ENCODE measurements at regions not wholly inside any gene's neighbourhood (a gene's known extent, or its start where the extent isn't known, plus 50 kb on each side); places are given as distances from the start of the nearest gene placed in this dataset.

DNA sequence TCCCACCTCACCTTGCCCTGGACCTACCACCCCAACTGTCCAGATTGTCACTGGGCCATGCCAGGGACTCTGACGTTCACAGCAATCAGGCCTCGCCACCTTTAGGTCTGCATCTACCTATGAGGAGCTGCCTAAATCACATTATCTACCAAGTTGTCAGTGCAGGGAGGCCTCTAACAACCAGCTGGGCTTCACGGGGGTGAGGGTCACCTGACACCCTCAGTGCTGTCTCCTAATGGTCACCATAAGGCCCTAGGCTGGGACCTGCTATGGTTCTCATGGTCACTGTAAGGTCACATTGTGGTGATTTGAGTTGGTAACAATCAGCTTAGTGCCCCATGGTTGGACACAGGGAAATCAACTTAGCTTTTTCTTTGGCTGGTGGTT lies 119.2 kb upstream of the CXCL14 start:
- TF ChIP-seq, protein P1, sequence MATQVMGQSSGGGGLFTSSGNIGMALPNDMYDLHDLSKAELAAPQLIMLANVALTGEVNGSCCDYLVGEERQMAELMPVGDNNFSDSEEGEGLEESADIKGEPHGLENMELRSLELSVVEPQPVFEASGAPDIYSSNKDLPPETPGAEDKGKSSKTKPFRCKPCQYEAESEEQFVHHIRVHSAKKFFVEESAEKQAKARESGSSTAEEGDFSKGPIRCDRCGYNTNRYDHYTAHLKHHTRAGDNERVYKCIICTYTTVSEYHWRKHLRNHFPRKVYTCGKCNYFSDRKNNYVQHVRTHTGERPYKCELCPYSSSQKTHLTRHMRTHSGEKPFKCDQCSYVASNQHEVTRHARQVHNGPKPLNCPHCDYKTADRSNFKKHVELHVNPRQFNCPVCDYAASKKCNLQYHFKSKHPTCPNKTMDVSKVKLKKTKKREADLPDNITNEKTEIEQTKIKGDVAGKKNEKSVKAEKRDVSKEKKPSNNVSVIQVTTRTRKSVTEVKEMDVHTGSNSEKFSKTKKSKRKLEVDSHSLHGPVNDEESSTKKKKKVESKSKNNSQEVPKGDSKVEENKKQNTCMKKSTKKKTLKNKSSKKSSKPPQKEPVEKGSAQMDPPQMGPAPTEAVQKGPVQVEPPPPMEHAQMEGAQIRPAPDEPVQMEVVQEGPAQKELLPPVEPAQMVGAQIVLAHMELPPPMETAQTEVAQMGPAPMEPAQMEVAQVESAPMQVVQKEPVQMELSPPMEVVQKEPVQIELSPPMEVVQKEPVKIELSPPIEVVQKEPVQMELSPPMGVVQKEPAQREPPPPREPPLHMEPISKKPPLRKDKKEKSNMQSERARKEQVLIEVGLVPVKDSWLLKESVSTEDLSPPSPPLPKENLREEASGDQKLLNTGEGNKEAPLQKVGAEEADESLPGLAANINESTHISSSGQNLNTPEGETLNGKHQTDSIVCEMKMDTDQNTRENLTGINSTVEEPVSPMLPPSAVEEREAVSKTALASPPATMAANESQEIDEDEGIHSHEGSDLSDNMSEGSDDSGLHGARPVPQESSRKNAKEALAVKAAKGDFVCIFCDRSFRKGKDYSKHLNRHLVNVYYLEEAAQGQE (IDR thresholded peaks at IDR 0.05; ENCODE audit: borderline replicate concordance), result no peak
- TF ChIP-seq, protein P2, sequence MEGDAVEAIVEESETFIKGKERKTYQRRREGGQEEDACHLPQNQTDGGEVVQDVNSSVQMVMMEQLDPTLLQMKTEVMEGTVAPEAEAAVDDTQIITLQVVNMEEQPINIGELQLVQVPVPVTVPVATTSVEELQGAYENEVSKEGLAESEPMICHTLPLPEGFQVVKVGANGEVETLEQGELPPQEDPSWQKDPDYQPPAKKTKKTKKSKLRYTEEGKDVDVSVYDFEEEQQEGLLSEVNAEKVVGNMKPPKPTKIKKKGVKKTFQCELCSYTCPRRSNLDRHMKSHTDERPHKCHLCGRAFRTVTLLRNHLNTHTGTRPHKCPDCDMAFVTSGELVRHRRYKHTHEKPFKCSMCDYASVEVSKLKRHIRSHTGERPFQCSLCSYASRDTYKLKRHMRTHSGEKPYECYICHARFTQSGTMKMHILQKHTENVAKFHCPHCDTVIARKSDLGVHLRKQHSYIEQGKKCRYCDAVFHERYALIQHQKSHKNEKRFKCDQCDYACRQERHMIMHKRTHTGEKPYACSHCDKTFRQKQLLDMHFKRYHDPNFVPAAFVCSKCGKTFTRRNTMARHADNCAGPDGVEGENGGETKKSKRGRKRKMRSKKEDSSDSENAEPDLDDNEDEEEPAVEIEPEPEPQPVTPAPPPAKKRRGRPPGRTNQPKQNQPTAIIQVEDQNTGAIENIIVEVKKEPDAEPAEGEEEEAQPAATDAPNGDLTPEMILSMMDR (IDR thresholded peaks at IDR 0.05; ENCODE audit: poor library complexity, severe bottlenecking), result no peak

Measured in neural cell (in vitro differentiated cells).